Spleen (tissue), 7 donors: ENCODE measurements at regions not wholly inside any gene's neighbourhood (a gene's known extent, or its start where the extent isn't known, plus 50 kb on each side); places are given as distances from the start of the nearest gene placed in this dataset.

ENCODE experiments used
- POLR2AphosphoS5 ChIP-seq, 3 donors: sonication (generic); formaldehyde crosslinking; IDR thresholded peaks; one replicate each; pipeline ENCODE4 v1.5.1; 2017; ENCODE audit warnings: antibody characterized with exemption in 3 of 3
- TF ChIP-seq, protein P1 (sequence below), 11 experiments: fragments of 200-600 bp in 7 of 11; fragments of 450-650 bp in 4 of 11; sonication (generic) in 4 of 11; IDR thresholded peaks in 8 of 11; conservative IDR thresholded peaks in 3 of 11; 1 replicate in 7 of 11; 2 replicates in 4 of 11; pipeline versions ENCODE4 v1.4.0 to v1.8.0; 2016 to 2021; ENCODE audit warnings: antibody characterized with exemption in 11 of 11, inconsistent platforms in 4 of 11, mild to moderate bottlenecking in 1 of 11
- donor health status: DM: no; HTN: no; CAD: no; lungs with moderate emphysema.
- donor health status: DM: no; HTN: no; CAD: no.
- donor health status: DM: no; HTN: no; CAD: no.

- TF ChIP-seq, protein P1, sequence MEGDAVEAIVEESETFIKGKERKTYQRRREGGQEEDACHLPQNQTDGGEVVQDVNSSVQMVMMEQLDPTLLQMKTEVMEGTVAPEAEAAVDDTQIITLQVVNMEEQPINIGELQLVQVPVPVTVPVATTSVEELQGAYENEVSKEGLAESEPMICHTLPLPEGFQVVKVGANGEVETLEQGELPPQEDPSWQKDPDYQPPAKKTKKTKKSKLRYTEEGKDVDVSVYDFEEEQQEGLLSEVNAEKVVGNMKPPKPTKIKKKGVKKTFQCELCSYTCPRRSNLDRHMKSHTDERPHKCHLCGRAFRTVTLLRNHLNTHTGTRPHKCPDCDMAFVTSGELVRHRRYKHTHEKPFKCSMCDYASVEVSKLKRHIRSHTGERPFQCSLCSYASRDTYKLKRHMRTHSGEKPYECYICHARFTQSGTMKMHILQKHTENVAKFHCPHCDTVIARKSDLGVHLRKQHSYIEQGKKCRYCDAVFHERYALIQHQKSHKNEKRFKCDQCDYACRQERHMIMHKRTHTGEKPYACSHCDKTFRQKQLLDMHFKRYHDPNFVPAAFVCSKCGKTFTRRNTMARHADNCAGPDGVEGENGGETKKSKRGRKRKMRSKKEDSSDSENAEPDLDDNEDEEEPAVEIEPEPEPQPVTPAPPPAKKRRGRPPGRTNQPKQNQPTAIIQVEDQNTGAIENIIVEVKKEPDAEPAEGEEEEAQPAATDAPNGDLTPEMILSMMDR (IDR thresholded peaks at IDR 0.05 in 8 of 11, conservative IDR thresholded peaks at IDR 0.05 in 3 of 11) = no peak
- no peak for TF ChIP-seq POLR2AphosphoS5 (IDR thresholded peaks at IDR 0.05)
These were observed 373.9 kb downstream of the ALG10 start for GRCh38 chr12:34396006-34396860.
